ENCODE measurements at regions not wholly inside any gene's neighbourhood (a gene's known extent, or its start where the extent isn't known, plus 50 kb on each side); places are given as distances from the start of the nearest gene placed in this dataset.
"Not testable (repeated sequence)": the region's sequence is repeated elsewhere in the genome, so short reads cannot be mapped to it uniquely, and the experiment has no call there.

DNA sequence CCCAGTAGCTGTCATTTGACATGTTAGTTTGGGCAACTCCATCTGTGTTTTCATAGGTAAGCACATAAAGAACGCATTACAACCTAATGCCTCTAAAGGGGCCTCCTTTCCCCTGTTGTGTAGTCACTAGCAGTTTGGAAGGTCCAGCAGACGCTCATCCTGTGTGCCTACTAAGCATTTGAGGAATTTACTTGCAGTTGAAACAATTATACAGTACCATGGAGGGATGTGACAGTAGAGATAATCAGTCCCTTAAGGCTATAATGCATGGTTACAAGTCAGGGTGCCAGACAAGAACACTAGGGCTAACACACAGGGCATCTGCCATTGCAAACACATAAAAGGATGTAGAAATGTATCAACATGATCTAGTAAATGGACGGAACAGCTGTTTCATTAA, 138.3 kb downstream of the PCDH10 start:
- no peaks in the 10 kb centered on the region for H3K9me1 ChIP-seq (replicated peaks; ENCODE audit: control insufficient read depth, extremely low read depth, insufficient read depth, low read length)
- H3K36me3 ChIP-seq (ENCODE audit: control insufficient read depth in 2 of 2, extremely low read depth in 1 of 2, insufficient read depth in 2 of 2, low read length in 2 of 2), result no peaks in the 10 kb centered on the region
- ChIA-PET CTCF (no interaction called here), POLR2A (no interaction called here)
- no peaks in the 10 kb centered on the region for H3K27me3 ChIP-seq (ENCODE audit: control insufficient read depth in 2 of 2, insufficient read depth in 2 of 2, low read length in 2 of 2)
- H4K20me1 ChIP-seq (replicated peaks; ENCODE audit: control insufficient read depth, extremely low read depth, insufficient read depth, low read length), result no peaks in the 10 kb centered on the region
- TF ChIP-seq EZH2 (IDR thresholded peaks at IDR 0.05; ENCODE audit: borderline replicate concordance, low read depth, low read length, severe bottlenecking) (no peak), JUN (IDR thresholded peaks at IDR 0.05; ENCODE audit: borderline replicate concordance, insufficient read depth, insufficient read length, low read depth) (no peak), FOS (IDR thresholded peaks at IDR 0.05; ENCODE audit: borderline replicate concordance, insufficient read depth, low read length) (no peak)
- BruUV-seq (replicated peaks), result no TSS peak
- H2AFZ ChIP-seq (ENCODE audit: low read depth, low read length), result no peak overlapping the region
- H3K9ac ChIP-seq (replicated peaks; ENCODE audit: extremely low read depth, insufficient read depth, low read length), result no peak overlapping the region
- dilution Hi-C loops (cut with MboI; ENCODE audit: extremely low pct_ligation_motif_present, low sequenced_read_pairs), result no loop called here
- H3K4me1 ChIP-seq (ENCODE audit: control insufficient read depth, extremely low read depth, insufficient read depth, low read length), result no peaks in the 10 kb centered on the region
- no peaks in the 10 kb centered on the region for H3K9me3 ChIP-seq (replicated peaks; ENCODE audit: control insufficient read depth, insufficient read depth, low read length)
- H3K4me2 ChIP-seq (ENCODE audit: insufficient read depth, low read length), result no peak overlapping the region
- DNase-seq (ENCODE audit: low read depth, low spot score) (no peak), FAIRE-seq (no peak)
- intact Hi-C loops (cut with micrococcal nuclease), result no loop called here
- H3K79me2 ChIP-seq (ENCODE audit: control insufficient read depth, insufficient read depth, low read length), result no peaks in the 10 kb centered on the region
- H3K27ac ChIP-seq (ENCODE audit: insufficient read depth, low read depth, low read length), result no peak overlapping the region
- H3K4me3 ChIP-seq (replicated peaks in 1 of 3; ENCODE audit: insufficient read depth in 1 of 3, low read depth in 1 of 3, low read length in 3 of 3), result no peak overlapping the region

DNA sequence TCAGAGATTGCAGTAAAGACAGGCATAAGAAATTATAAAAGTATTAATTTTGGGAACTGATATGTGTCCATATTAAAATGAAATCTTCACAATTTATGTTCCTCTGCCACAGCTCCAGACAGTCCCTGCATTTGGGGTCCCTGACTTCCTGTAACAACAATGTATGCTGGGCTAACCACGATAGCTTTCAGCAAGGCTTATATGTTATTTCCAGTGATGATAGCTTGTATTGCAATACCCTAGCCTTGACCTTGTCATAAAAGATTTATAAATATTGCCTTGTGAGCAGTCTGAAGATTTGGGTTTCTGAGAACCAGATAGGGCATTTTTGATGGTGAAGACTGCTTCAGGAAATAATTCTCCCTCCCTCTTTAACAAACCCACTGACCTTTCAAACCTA, 129.5 kb downstream of the PCDH10 start:
- no peaks in the 10 kb centered on the region for H3K4me1 ChIP-seq (ENCODE audit: control insufficient read depth, extremely low read depth, insufficient read depth, low read length)
- ChIA-PET POLR2A (no interaction called here), CTCF (no interaction called here)
- intact Hi-C loops (cut with micrococcal nuclease) (no loop called here), dilution Hi-C loops (cut with MboI; ENCODE audit: extremely low pct_ligation_motif_present, low sequenced_read_pairs) (no loop called here)
- no peak overlapping the region for H2AFZ ChIP-seq (ENCODE audit: low read depth, low read length)
- no peaks in the 10 kb centered on the region for H3K27me3 ChIP-seq (ENCODE audit: control insufficient read depth in 2 of 2, insufficient read depth in 2 of 2, low read length in 2 of 2)
- H3K79me2 ChIP-seq (ENCODE audit: control insufficient read depth, insufficient read depth, low read length), result no peaks in the 10 kb centered on the region
- H3K4me3 ChIP-seq (replicated peaks in 1 of 3; ENCODE audit: insufficient read depth in 1 of 3, low read depth in 1 of 3, low read length in 3 of 3), result no peak overlapping the region
- FAIRE-seq (no peak), DNase-seq (ENCODE audit: low read depth, low spot score) (no peak)
- no peak overlapping the region for H3K27ac ChIP-seq (ENCODE audit: insufficient read depth, low read depth, low read length)
- BruUV-seq (replicated peaks), result no TSS peak
- no peak overlapping the region for H3K9ac ChIP-seq (replicated peaks; ENCODE audit: extremely low read depth, insufficient read depth, low read length)
- no peaks in the 10 kb centered on the region for H3K9me3 ChIP-seq (replicated peaks; ENCODE audit: control insufficient read depth, insufficient read depth, low read length)
- no peaks in the 10 kb centered on the region for H4K20me1 ChIP-seq (replicated peaks; ENCODE audit: control insufficient read depth, extremely low read depth, insufficient read depth, low read length)
- no peak overlapping the region for H3K4me2 ChIP-seq (ENCODE audit: insufficient read depth, low read length)
- TF ChIP-seq POLR2AphosphoS5 (IDR thresholded peaks at IDR 0.05; ENCODE audit: insufficient read depth, low read depth, low read length) (no peak), JUN (IDR thresholded peaks at IDR 0.05; ENCODE audit: borderline replicate concordance, insufficient read depth, insufficient read length, low read depth) (no peak), POLR2A (IDR thresholded peaks at IDR 0.05; ENCODE audit: low read depth, low read length) (no peak), GATA2 (IDR thresholded peaks at IDR 0.05; ENCODE audit: insufficient read depth, insufficient read length, low read depth, low read length) (no peak)
- TF ChIP-seq, protein P1, sequence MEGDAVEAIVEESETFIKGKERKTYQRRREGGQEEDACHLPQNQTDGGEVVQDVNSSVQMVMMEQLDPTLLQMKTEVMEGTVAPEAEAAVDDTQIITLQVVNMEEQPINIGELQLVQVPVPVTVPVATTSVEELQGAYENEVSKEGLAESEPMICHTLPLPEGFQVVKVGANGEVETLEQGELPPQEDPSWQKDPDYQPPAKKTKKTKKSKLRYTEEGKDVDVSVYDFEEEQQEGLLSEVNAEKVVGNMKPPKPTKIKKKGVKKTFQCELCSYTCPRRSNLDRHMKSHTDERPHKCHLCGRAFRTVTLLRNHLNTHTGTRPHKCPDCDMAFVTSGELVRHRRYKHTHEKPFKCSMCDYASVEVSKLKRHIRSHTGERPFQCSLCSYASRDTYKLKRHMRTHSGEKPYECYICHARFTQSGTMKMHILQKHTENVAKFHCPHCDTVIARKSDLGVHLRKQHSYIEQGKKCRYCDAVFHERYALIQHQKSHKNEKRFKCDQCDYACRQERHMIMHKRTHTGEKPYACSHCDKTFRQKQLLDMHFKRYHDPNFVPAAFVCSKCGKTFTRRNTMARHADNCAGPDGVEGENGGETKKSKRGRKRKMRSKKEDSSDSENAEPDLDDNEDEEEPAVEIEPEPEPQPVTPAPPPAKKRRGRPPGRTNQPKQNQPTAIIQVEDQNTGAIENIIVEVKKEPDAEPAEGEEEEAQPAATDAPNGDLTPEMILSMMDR (IDR thresholded peaks at IDR 0.05; ENCODE audit: extremely low read depth in 1 of 2, insufficient read depth in 1 of 2, low read depth in 1 of 2, low read length in 2 of 2), result no peak
- no peaks in the 10 kb centered on the region for H3K36me3 ChIP-seq (ENCODE audit: control insufficient read depth in 2 of 2, extremely low read depth in 1 of 2, insufficient read depth in 2 of 2, low read length in 2 of 2)
- H3K9me1 ChIP-seq (replicated peaks; ENCODE audit: control insufficient read depth, extremely low read depth, insufficient read depth, low read length), result no peaks in the 10 kb centered on the region

DNA sequence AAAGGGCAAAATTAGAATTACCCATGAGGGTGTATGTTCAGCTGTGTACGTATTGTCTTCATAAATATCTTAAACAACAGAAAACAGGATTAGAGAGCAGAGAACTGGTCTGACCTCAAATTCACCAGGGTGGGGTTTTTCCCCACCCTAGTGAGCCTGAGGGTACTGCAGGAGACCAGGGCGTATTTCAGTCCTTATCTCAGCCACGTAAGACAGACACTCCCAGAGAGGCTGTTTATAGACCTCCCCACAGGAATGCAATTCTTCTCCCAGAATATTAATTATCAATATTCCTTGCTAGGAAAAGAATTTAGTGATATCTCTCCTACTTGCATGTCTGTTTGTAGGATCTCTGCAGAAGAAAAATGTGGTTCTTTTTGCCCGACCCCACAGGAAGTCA, 128.8 kb downstream of the PCDH10 start:
- H4K20me1 ChIP-seq (replicated peaks; ENCODE audit: control insufficient read depth, extremely low read depth, insufficient read depth, low read length); H2AFZ ChIP-seq (ENCODE audit: low read depth, low read length); H3K4me3 ChIP-seq (replicated peaks in 1 of 3; ENCODE audit: insufficient read depth in 1 of 3, low read depth in 1 of 3, low read length in 3 of 3); H3K79me2 ChIP-seq (ENCODE audit: control insufficient read depth, insufficient read depth, low read length); FAIRE-seq; DNase-seq (ENCODE audit: low read depth, low spot score); intact Hi-C loops (cut with micrococcal nuclease); H3K36me3 ChIP-seq (ENCODE audit: control insufficient read depth in 2 of 2, extremely low read depth in 1 of 2, insufficient read depth in 2 of 2, low read length in 2 of 2); H3K4me2 ChIP-seq (ENCODE audit: insufficient read depth, low read length); dilution Hi-C loops (cut with MboI; ENCODE audit: extremely low pct_ligation_motif_present, low sequenced_read_pairs); H3K9me1 ChIP-seq (replicated peaks; ENCODE audit: control insufficient read depth, extremely low read depth, insufficient read depth, low read length); H3K4me1 ChIP-seq (ENCODE audit: control insufficient read depth, extremely low read depth, insufficient read depth, low read length); H3K27me3 ChIP-seq (ENCODE audit: control insufficient read depth in 2 of 2, insufficient read depth in 2 of 2, low read length in 2 of 2); BruUV-seq (replicated peaks); CTCF ChIA-PET; H3K27ac ChIP-seq (ENCODE audit: insufficient read depth, low read depth, low read length); H3K9ac ChIP-seq (replicated peaks; ENCODE audit: extremely low read depth, insufficient read depth, low read length); POLR2A ChIA-PET; H3K9me3 ChIP-seq (replicated peaks; ENCODE audit: control insufficient read depth, insufficient read depth, low read length): not testable (repeated sequence)
